ENCODE measurements at regions not wholly inside any gene's neighbourhood (a gene's known extent, or its start where the extent isn't known, plus 50 kb on each side); places are given as distances from the start of the nearest gene placed in this dataset.
A peak's percentile ranks its signal among the peaks of the same experiment; 100 is the strongest.

DNA sequence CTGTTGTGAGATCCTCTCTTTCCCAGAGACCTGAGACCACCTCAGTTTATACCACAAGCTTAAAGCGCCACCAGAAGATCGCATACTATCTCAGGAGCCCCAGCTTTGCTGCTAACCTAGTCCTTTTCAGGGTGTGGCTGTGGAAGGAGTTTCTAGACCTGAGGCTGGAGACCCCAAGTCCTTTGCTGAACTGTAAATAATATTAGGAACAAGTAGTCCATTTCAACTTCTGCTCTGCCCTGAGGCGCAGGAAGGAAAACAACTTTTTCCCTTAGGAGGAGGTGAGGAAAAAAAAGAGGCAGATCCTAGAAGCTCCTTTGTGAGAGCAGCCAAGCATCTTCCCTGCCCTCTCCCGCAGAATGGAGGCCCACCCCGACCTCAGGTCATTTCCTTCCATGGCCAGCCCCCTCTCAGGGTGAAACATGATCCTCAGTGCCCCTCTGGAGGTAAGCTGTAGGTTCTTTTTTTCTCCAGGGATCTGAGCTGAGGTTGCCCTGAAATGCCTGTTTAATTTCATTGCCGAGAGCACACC, 122.8 kb upstream of the LGALSL start:
- H3K23ac ChIP-seq (ENCODE audit: low read length in 2 of 2), result no peak overlapping the region
- H3K4me3 ChIP-seq (ENCODE audit: insufficient read depth in 1 of 2, low read depth in 1 of 2, low read length in 2 of 2), result peak overlapping the region in 1 of 2 experiments; percentile 70
- no peak overlapping the region for H3K4ac ChIP-seq (ENCODE audit: low read depth in 1 of 2, low read length in 2 of 2)
- H2BK120ac ChIP-seq (ENCODE audit: low read depth, low read length), result no peak overlapping the region
- H3K4me1 ChIP-seq (ENCODE audit: control insufficient read depth, insufficient read depth, low read depth, low read length), result peaks cover 4% of the 10 kb centered on the region
- H4K8ac ChIP-seq (ENCODE audit: low read length), result no peak overlapping the region
- no peak overlapping the region for H3K27ac ChIP-seq (ENCODE audit: low read length, poor library complexity, severe bottlenecking)
- peak overlapping the region; percentile 78 for H3K9ac ChIP-seq (ENCODE audit: low read length)
- no peak overlapping the region for H2AK5ac ChIP-seq (ENCODE audit: low read length, severe bottlenecking)
- no peak overlapping the region for H2BK15ac ChIP-seq (ENCODE audit: low read depth, poor library complexity, severe bottlenecking)
- no peak overlapping the region for H3K18ac ChIP-seq (ENCODE audit: low read depth in 1 of 2, low read length in 2 of 2)
- no peak for DNase-seq
- H3K9me3 ChIP-seq (ENCODE audit: control insufficient read depth, low read length), result no peaks in the 10 kb centered on the region
- no peaks in the 10 kb centered on the region for H3K36me3 ChIP-seq (ENCODE audit: control insufficient read depth in 1 of 2, insufficient read depth in 2 of 2, low read depth in 1 of 2, low read length in 2 of 2)
- no peak overlapping the region for H3K4me2 ChIP-seq (ENCODE audit: low read length, poor library complexity, severe bottlenecking)
- 52% methylated on average over 4 of the region's 6 CpGs for WGBS
- no peak overlapping the region for H2BK5ac ChIP-seq (ENCODE audit: low read depth, low read length, poor library complexity, severe bottlenecking)
- no peak overlapping the region for H3K14ac ChIP-seq (ENCODE audit: low read length in 2 of 2)
- H4K91ac ChIP-seq (ENCODE audit: low read length), result no peak overlapping the region
- H3K79me1 ChIP-seq (replicated peaks; ENCODE audit: low read length, poor library complexity, severe bottlenecking), result no peaks in the 10 kb centered on the region
- H2AFZ ChIP-seq (ENCODE audit: low read depth, low read length), result peak overlapping the region; percentile 51
- H2BK12ac ChIP-seq (ENCODE audit: low read length in 2 of 2), result peak overlapping the region in 1 of 2 experiments; percentile 29
- no peaks in the 10 kb centered on the region for H3K27me3 ChIP-seq (ENCODE audit: control insufficient read depth in 1 of 2, insufficient read depth in 1 of 2, low read length in 2 of 2)

DNA sequence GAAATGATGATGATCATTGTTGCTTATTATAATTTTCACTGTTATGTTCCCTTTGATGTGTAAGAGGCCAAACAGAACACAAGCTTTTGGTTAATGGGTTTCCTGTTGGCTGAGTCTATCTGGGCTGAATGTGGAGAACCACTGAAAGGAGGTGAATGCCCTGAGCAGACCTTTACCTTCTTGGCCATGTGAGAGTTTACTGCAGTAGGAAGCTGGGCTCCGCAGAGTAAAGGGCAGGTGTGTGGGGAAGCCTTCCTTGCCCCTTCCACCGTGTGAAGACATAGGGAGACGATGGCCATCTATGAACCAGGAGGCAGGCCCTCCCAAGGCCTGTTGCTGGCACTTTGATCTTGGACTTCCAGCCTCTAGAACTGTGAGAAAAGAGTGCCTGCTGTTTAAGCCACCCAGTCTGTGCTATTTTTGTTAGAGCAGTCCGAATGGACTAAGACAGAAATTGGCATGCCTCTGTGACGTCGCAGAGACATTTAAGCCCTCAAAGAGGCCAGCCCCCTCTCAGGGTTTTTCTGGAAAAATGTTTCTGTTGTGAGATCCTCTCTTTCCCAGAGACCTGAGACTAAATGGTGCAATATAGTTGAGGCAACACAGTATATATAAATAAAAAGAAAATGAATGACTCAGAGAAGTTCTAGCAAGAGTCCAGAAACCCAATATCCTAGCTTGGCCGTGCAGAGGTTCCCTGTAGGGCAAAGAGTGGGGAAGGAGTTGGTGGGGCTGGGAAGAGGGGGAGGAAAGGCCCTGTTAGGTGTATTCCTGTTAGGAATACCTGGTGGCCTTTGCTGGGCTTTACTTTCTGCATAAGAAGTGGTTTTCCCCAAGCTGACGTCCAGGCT, 121.9 kb upstream of the LGALSL start:
- H2BK120ac ChIP-seq (ENCODE audit: low read depth, low read length), result no peak overlapping the region
- no peaks in the 10 kb centered on the region for H3K79me1 ChIP-seq (replicated peaks; ENCODE audit: low read length, poor library complexity, severe bottlenecking)
- H3K27ac ChIP-seq (ENCODE audit: low read length, poor library complexity, severe bottlenecking), result no peak overlapping the region
- H3K9ac ChIP-seq (ENCODE audit: low read length), result no peak overlapping the region
- H3K4me3 ChIP-seq (ENCODE audit: insufficient read depth in 1 of 2, low read depth in 1 of 2, low read length in 2 of 2), result no peak overlapping the region
- WGBS, result 78% methylated on average over 8 of the region's 8 CpGs
- H2AK5ac ChIP-seq (ENCODE audit: low read length, severe bottlenecking), result no peak overlapping the region
- H3K36me3 ChIP-seq (ENCODE audit: control insufficient read depth in 1 of 2, insufficient read depth in 2 of 2, low read depth in 1 of 2, low read length in 2 of 2), result no peaks in the 10 kb centered on the region
- no peak overlapping the region for H3K4me2 ChIP-seq (ENCODE audit: low read length, poor library complexity, severe bottlenecking)
- peaks cover 2% of the 10 kb centered on the region for H3K4me1 ChIP-seq (ENCODE audit: control insufficient read depth, insufficient read depth, low read depth, low read length)
- peak; percentile 41 for DNase-seq
- H3K23ac ChIP-seq (ENCODE audit: low read length in 2 of 2), result peak overlapping the region in 1 of 2 experiments; percentile 73
- no peak overlapping the region for H2BK5ac ChIP-seq (ENCODE audit: low read depth, low read length, poor library complexity, severe bottlenecking)
- no peak overlapping the region for H3K4ac ChIP-seq (ENCODE audit: low read depth in 1 of 2, low read length in 2 of 2)
- peak overlapping the region in 1 of 2 experiments; percentile 19 for H2BK12ac ChIP-seq (ENCODE audit: low read length in 2 of 2)
- H4K8ac ChIP-seq (ENCODE audit: low read length), result no peak overlapping the region
- H3K27me3 ChIP-seq (ENCODE audit: control insufficient read depth in 1 of 2, insufficient read depth in 1 of 2, low read length in 2 of 2), result no peaks in the 10 kb centered on the region
- no peak overlapping the region for H2BK15ac ChIP-seq (ENCODE audit: low read depth, poor library complexity, severe bottlenecking)
- no peak overlapping the region for H3K18ac ChIP-seq (ENCODE audit: low read depth in 1 of 2, low read length in 2 of 2)
- no peaks in the 10 kb centered on the region for H3K9me3 ChIP-seq (ENCODE audit: control insufficient read depth, low read length)
- H3K14ac ChIP-seq (ENCODE audit: low read length in 2 of 2), result no peak overlapping the region
- H4K91ac ChIP-seq (ENCODE audit: low read length), result no peak overlapping the region
- H2AFZ ChIP-seq (ENCODE audit: low read depth, low read length), result no peak overlapping the region

DNA sequence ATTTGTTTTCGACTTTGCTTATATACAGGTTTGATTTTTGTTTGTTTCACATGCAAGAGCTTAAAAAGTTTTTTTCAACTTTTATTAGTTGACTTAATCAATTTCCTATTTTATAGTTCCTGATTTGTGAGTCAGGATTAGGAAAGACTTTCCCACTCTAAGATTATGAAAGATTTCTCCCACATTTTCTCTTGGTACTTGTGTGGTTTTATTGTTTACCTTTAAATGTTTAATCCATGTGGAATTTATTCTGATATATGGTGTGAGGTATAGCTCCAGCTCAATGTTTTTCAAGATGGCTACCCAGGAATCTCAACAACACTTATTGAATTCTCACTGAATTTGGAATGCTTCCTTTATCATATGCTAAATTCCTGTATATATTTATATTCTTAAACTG, 117.8 kb upstream of the LGALSL start:
- Histone ChIP-seq H3K4me2 (ENCODE audit: low read length, poor library complexity, severe bottlenecking) (no peak overlapping the region), H4K91ac (ENCODE audit: low read length) (no peak overlapping the region), H2AFZ (ENCODE audit: low read depth, low read length) (no peak overlapping the region), H3K27ac (ENCODE audit: low read length, poor library complexity, severe bottlenecking) (no peak overlapping the region), H3K4ac (ENCODE audit: low read depth in 1 of 2, low read length in 2 of 2) (no peak overlapping the region), H3K18ac (ENCODE audit: low read depth in 1 of 2, low read length in 2 of 2) (no peak overlapping the region), H3K27me3 (ENCODE audit: control insufficient read depth in 1 of 2, insufficient read depth in 1 of 2, low read length in 2 of 2) (peaks cover 0 to 5% of the 10 kb centered on the region in 2 experiments), H4K8ac (ENCODE audit: low read length) (no peak overlapping the region), H2BK12ac (ENCODE audit: low read length in 2 of 2) (no peak overlapping the region), H2BK120ac (ENCODE audit: low read depth, low read length) (no peak overlapping the region), H3K4me1 (ENCODE audit: control insufficient read depth, insufficient read depth, low read depth, low read length) (peaks cover 6% of the 10 kb centered on the region), H3K14ac (ENCODE audit: low read length in 2 of 2) (no peak overlapping the region), H2BK5ac (ENCODE audit: low read depth, low read length, poor library complexity, severe bottlenecking) (no peak overlapping the region), H3K23ac (ENCODE audit: low read length in 2 of 2) (no peak overlapping the region), H2AK5ac (ENCODE audit: low read length, severe bottlenecking) (no peak overlapping the region), H3K9me3 (ENCODE audit: control insufficient read depth, low read length) (no peaks in the 10 kb centered on the region), H3K4me3 (ENCODE audit: insufficient read depth in 1 of 2, low read depth in 1 of 2, low read length in 2 of 2) (no peak overlapping the region), H3K79me1 (replicated peaks; ENCODE audit: low read length, poor library complexity, severe bottlenecking) (no peaks in the 10 kb centered on the region), H2BK15ac (ENCODE audit: low read depth, poor library complexity, severe bottlenecking) (no peak overlapping the region), H3K9ac (ENCODE audit: low read length) (no peak overlapping the region), H3K36me3 (ENCODE audit: control insufficient read depth in 1 of 2, insufficient read depth in 2 of 2, low read depth in 1 of 2, low read length in 2 of 2) (no peaks in the 10 kb centered on the region)
- no peak for DNase-seq
- no CpG with 5 or more reads among the region's 1 CpG for WGBS

DNA sequence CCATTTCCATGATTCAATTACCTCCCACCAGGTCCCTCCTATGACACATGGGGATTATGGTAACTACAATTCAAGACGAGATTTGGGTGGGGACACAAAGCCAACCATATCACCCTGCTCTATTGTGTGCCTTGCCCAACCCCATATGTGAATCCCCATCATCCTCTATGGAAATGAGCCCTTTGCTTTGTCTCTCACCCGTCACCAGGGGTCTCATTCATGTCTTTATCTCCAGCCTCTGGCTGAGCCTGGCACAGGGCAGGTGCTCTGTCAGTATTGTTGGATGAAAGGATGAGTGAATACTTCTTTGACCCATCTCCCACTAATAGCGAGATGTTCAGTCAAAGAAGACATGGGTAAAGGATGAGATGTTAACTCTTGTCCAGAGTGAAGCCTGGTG, 116.6 kb upstream of the LGALSL start:
- no peak overlapping the region for H3K14ac ChIP-seq (ENCODE audit: low read length in 2 of 2)
- H3K4ac ChIP-seq (ENCODE audit: low read depth in 1 of 2, low read length in 2 of 2), result no peak overlapping the region
- no peak overlapping the region for H3K9ac ChIP-seq (ENCODE audit: low read length)
- H3K9me3 ChIP-seq (ENCODE audit: control insufficient read depth, low read length), result no peaks in the 10 kb centered on the region
- H3K4me1 ChIP-seq (ENCODE audit: control insufficient read depth, insufficient read depth, low read depth, low read length), result peaks cover 7% of the 10 kb centered on the region
- no peak overlapping the region for H4K91ac ChIP-seq (ENCODE audit: low read length)
- no peaks in the 10 kb centered on the region for H3K79me1 ChIP-seq (replicated peaks; ENCODE audit: low read length, poor library complexity, severe bottlenecking)
- no peak for DNase-seq
- WGBS, result 85% methylated on average over 3 of the region's 3 CpGs
- no peak overlapping the region for H3K4me3 ChIP-seq (ENCODE audit: insufficient read depth in 1 of 2, low read depth in 1 of 2, low read length in 2 of 2)
- H3K18ac ChIP-seq (ENCODE audit: low read depth in 1 of 2, low read length in 2 of 2), result no peak overlapping the region
- no peaks in the 10 kb centered on the region for H3K36me3 ChIP-seq (ENCODE audit: control insufficient read depth in 1 of 2, insufficient read depth in 2 of 2, low read depth in 1 of 2, low read length in 2 of 2)
- no peak overlapping the region for H4K8ac ChIP-seq (ENCODE audit: low read length)
- no peak overlapping the region for H2BK120ac ChIP-seq (ENCODE audit: low read depth, low read length)
- no peak overlapping the region for H2BK12ac ChIP-seq (ENCODE audit: low read length in 2 of 2)
- H2AFZ ChIP-seq (ENCODE audit: low read depth, low read length), result no peak overlapping the region
- no peak overlapping the region for H3K4me2 ChIP-seq (ENCODE audit: low read length, poor library complexity, severe bottlenecking)
- H3K27ac ChIP-seq (ENCODE audit: low read length, poor library complexity, severe bottlenecking), result no peak overlapping the region
- no peak overlapping the region for H2AK5ac ChIP-seq (ENCODE audit: low read length, severe bottlenecking)
- no peak overlapping the region for H2BK15ac ChIP-seq (ENCODE audit: low read depth, poor library complexity, severe bottlenecking)
- H2BK5ac ChIP-seq (ENCODE audit: low read depth, low read length, poor library complexity, severe bottlenecking), result no peak overlapping the region
- H3K27me3 ChIP-seq (ENCODE audit: control insufficient read depth in 1 of 2, insufficient read depth in 1 of 2, low read length in 2 of 2), result peaks cover 0 to 9% of the 10 kb centered on the region in 2 experiments
- H3K23ac ChIP-seq (ENCODE audit: low read length in 2 of 2), result no peak overlapping the region
